Transverse colon (tissue), 4 donors: ENCODE measurements at regions not wholly inside any gene's neighbourhood (a gene's known extent, or its start where the extent isn't known, plus 50 kb on each side); places are given as distances from the start of the nearest gene placed in this dataset.

Experiments
- DNase-seq: peaks from one replicate; pipeline ENCODE4 v3.0.0-alpha.2; 2019
- H3K27ac ChIP-seq, 4 donors: fragments of 200-600 bp; sonication (generic); 2 replicates each; pipeline ENCODE4 v1.5.1; 2016 to 2018; ENCODE audit warnings: inconsistent platforms in 4 of 4
- H3K27me3 ChIP-seq: fragments of 200-600 bp; sonication (generic); 2 replicates; pipeline ENCODE4 v1.5.1; 2017; ENCODE audit warnings: inconsistent platforms
- H3K36me3 ChIP-seq, 4 donors: fragments of 200-600 bp; sonication (generic); 2 replicates each; pipeline ENCODE4 v1.5.1; 2017 to 2019; ENCODE audit warnings: inconsistent platforms in 4 of 4
- H3K4me1 ChIP-seq, 4 donors: fragments of 200-600 bp; sonication (generic); 2 replicates each; pipeline ENCODE4 v1.5.1; 2017 to 2020; ENCODE audit warnings: inconsistent platforms in 4 of 4
- H3K4me3 ChIP-seq, 4 donors: fragments of 200-600 bp; sonication (generic); 1 replicate in 1 of 4; 2 replicates in 3 of 4; pipeline versions ENCODE4 v1.5.1 to v1.6.1; 2017 to 2019; ENCODE audit warnings: inconsistent platforms in 4 of 4
- H3K9me3 ChIP-seq, 2 donors: fragments of 200-600 bp; sonication (generic); 2 replicates each; pipeline ENCODE4 v1.5.1; 2017 to 2019; ENCODE audit warnings: inconsistent platforms in 2 of 2
- EP300 ChIP-seq: sonication (generic); formaldehyde crosslinking; IDR thresholded peaks from one replicate; pipeline ENCODE4 v1.6.1; 2017; ENCODE audit warnings: antibody characterized with exemption, low read depth
- POLR2A ChIP-seq: fragments of 450-650 bp; IDR thresholded peaks from one replicate; pipeline ENCODE4 v1.6.1; 2016; ENCODE audit warnings: antibody characterized with exemption, mild to moderate bottlenecking, moderate library complexity
- POLR2AphosphoS5 ChIP-seq, 3 donors: sonication (generic); formaldehyde crosslinking; IDR thresholded peaks; one replicate each; pipeline ENCODE4 v1.6.1; 2016; ENCODE audit warnings: antibody characterized with exemption in 3 of 3
- WGBS, 2 donors: methylation state at CpG; one replicate each; pipeline ENCODE4 v1.1.5; 2018; ENCODE audit warnings: low coverage in 1 of 2; 5-methylcytosine and 5-hydroxymethylcytosine counted together
- in situ Hi-C, 4 donors: fragments of 200-750 bp; cut with MboI; loops; one replicate each; pipeline versions ENCODE4 v1.15.0 to v1.15.1; 2017; ENCODE audit warnings: low sequenced_read_pairs in 3 of 4, low pct_ligation_motif_present in 1 of 4, low pct_unique_long_range_greater_than_20kb in 1 of 4
- intact Hi-C: fragments of 100-400 bp; cut with DNase I; formaldehyde crosslinking; loops from one replicate; pipeline ENCODE4 v1.15.1; 2023; ENCODE audit warnings: low total_unique reads
- TF ChIP-seq, protein P1 (sequence below), 5 experiments: fragments of 200-600 bp in 3 of 5; fragments of 450-650 bp in 2 of 5; sonication (generic) in 3 of 5; IDR thresholded peaks; 1 replicate in 2 of 5; 2 replicates in 3 of 5; pipeline ENCODE4 v1.5.1; 2016 to 2017; ENCODE audit warnings: antibody characterized with exemption in 5 of 5, inconsistent platforms in 3 of 5, mild to moderate bottlenecking in 2 of 5, moderate library complexity in 1 of 5

DNA sequence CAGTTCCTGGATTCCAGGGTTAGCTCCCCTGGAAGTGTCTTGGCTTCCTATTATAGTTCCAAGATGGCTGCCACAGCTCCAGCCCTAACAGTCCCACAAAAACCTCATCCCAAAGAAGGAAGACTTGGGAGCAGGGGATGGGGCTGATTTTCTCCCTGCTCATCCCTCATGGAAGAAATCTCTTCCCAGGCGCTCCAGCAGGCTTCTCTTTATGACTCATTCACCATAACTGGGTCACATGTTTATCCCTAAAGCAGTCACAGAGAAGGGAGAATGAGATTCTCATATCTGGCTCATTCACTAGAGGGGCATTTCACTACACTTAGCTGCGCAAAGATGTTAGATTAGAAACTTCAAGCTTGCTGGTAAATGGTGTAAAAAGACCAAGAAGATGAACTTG, 206.5 kb upstream of the IRX3 start:
- H3K36me3 ChIP-seq, result no peaks in the 10 kb centered on the region
- intact Hi-C loops (no loop called here), in situ Hi-C loops (no loop called here)
- H3K4me1 ChIP-seq, result peaks cover 0 to 11% (median 0%) of the 10 kb centered on the region in 4 donors
- no peak for DNase-seq
- no peak overlapping the region for H3K4me3 ChIP-seq
- no peaks in the 10 kb centered on the region for H3K27me3 ChIP-seq
- TF ChIP-seq EP300, result no peak
- TF ChIP-seq, protein P1, sequence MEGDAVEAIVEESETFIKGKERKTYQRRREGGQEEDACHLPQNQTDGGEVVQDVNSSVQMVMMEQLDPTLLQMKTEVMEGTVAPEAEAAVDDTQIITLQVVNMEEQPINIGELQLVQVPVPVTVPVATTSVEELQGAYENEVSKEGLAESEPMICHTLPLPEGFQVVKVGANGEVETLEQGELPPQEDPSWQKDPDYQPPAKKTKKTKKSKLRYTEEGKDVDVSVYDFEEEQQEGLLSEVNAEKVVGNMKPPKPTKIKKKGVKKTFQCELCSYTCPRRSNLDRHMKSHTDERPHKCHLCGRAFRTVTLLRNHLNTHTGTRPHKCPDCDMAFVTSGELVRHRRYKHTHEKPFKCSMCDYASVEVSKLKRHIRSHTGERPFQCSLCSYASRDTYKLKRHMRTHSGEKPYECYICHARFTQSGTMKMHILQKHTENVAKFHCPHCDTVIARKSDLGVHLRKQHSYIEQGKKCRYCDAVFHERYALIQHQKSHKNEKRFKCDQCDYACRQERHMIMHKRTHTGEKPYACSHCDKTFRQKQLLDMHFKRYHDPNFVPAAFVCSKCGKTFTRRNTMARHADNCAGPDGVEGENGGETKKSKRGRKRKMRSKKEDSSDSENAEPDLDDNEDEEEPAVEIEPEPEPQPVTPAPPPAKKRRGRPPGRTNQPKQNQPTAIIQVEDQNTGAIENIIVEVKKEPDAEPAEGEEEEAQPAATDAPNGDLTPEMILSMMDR (IDR thresholded peaks at IDR 0.05), result no peak
- TF ChIP-seq POLR2AphosphoS5 (IDR thresholded peaks at IDR 0.05), result no peak
- TF ChIP-seq POLR2A, result no peak
- 80 to 83% methylated on average over 1 to 2 of the region's 2 CpGs for WGBS, 2 donors
- no peaks in the 10 kb centered on the region for H3K9me3 ChIP-seq
- no peak overlapping the region for H3K27ac ChIP-seq

DNA sequence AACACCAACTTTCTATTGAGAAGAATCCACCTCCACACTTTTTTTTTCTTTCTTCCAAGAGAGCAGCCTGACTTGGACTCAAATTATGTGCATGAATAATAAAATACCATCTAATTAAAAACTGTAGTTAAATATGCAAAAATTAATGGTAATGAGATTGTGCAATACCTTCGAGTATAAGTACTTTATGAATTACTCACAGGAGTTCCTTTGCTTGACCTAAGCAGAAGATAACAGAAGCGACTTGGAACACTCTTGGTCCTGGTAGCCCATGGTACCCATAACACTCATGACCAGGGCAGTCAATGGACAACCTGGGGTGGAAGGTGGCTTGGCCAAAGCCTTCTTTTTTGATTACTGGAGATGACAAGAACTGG, 203.5 kb upstream of the IRX3 start:
- TF ChIP-seq, protein P1 (IDR thresholded peaks at IDR 0.05), result no peak
- TF ChIP-seq POLR2AphosphoS5 (IDR thresholded peaks at IDR 0.05) (no peak), EP300 (no peak), POLR2A (no peak)
- H3K27me3 ChIP-seq, result no peaks in the 10 kb centered on the region
- WGBS, 2 donors, result 63 to 65% methylated on average over 2 of the region's 2 CpGs

DNA sequence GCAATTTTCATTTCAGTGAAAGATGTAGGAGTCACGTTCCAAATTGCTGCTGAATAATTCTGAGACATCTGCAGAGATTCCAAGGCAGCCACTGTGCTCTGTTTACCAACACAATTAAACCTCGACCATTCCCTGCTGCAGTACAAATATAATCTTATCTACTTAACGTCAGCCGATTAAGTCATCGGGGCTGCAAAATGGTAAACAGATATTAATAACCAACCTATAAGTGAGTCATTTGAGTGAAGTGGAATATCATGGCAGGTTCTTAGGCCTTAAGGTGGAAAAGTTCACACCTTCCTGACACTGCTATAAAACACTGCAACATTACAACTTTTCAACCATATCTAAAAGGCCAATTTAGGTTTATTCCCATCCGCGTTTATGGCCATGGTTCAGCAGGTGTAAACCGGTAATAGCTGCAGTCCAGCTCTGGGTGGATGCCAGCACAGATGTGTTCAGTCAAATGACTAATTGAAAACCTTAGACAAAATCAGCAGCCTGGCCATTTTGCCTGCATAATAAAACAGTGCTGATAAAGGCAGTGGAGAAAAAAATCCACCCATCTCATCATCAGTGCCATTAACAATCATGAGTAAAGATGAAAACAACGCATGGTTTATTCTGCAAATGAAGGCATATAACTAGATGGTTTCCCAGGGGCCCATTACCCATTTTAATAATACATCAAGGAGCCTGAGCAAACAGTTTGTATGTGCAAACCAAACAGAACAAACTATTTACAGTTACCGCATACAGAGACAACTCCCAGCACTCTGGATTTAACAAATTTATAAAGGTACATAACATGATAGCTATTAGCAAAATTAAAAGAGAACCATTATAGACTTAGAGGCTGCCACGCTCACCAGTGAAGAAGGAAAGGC, 202.9 kb upstream of the IRX3 start:
- in situ Hi-C loops, result no loop called here
- intact Hi-C loops, result no loop called here
- no peak overlapping the region for H3K27ac ChIP-seq
- no peaks in the 10 kb centered on the region for H3K36me3 ChIP-seq
- no peaks in the 10 kb centered on the region for H3K9me3 ChIP-seq
- peaks cover 0 to 11% (median 0%) of the 10 kb centered on the region in 4 donors for H3K4me1 ChIP-seq
- 44 to 47% methylated on average over 10 to 11 of the region's 11 CpGs for WGBS, 2 donors
- no peak overlapping the region for H3K4me3 ChIP-seq
- no peaks in the 10 kb centered on the region for H3K27me3 ChIP-seq
- TF ChIP-seq EP300 (no peak), POLR2AphosphoS5 (IDR thresholded peaks at IDR 0.05) (peak in 1 of 3 donors; percentile 23)
- DNase-seq, result peak; percentile 82

More for the DNA sequence above, 203.5 kb upstream of the IRX3 start:
- no peak for DNase-seq
- Histone ChIP-seq H3K4me1 (peaks cover 0 to 11% (median 0%) of the 10 kb centered on the region in 4 donors), H3K4me3 (no peak overlapping the region), H3K27ac (no peak overlapping the region), H3K9me3 (no peaks in the 10 kb centered on the region), H3K36me3 (no peaks in the 10 kb centered on the region)
- in situ Hi-C loops (no loop called here), intact Hi-C loops (no loop called here)

DNA sequence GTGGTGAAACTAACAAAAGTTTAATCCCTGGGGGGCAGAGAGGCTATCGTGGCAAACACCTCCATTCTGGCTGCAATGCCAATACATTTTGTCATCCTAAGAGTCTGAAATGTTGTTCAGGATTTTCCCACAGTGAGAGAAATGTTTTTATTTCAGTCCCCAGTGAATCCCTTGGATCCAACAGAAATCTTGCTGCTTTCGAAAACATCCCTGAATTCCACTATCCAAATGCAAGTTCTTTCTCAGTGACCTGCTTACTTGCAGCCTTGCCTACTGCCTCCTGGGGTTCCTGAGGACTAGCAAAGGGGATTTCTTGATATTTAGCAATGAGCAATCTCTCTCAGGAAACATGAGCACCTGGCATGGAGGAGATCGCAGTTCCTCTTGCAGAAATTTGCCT, 202.1 kb upstream of the IRX3 start:
- no peak for DNase-seq
- Histone ChIP-seq H3K9me3 (no peaks in the 10 kb centered on the region), H3K4me3 (no peak overlapping the region), H3K4me1 (peaks cover 0 to 11% (median 0%) of the 10 kb centered on the region in 4 donors), H3K36me3 (no peaks in the 10 kb centered on the region), H3K27ac (no peak overlapping the region), H3K27me3 (no peaks in the 10 kb centered on the region)
- TF ChIP-seq POLR2AphosphoS5 (IDR thresholded peaks at IDR 0.05) (no peak), POLR2A (no peak), EP300 (no peak)
- TF ChIP-seq, protein P1 (IDR thresholded peaks at IDR 0.05), result no peak
- 74 to 92% methylated on average over 2 to 3 of the region's 3 CpGs for WGBS, 2 donors
- intact Hi-C loops, result no loop called here
- in situ Hi-C loops, result no loop called here
